ENCODE measurements at regions not wholly inside any gene's neighbourhood (a gene's known extent, or its start where the extent isn't known, plus 50 kb on each side); places are given as distances from the start of the nearest gene placed in this dataset.
A peak's percentile ranks its signal among the peaks of the same experiment; 100 is the strongest.

GRCh38 chr12:92362126-92362525 is 216.5 kb upstream of the BTG1 start:
- H3K4me1 Mint-ChIP-seq (ENCODE audit: low read depth) = peaks cover 73% of the 10 kb centered on the region
- peaks cover 31% of the 10 kb centered on the region for H3K36me3 Mint-ChIP-seq
- H3K27me3 Mint-ChIP-seq = no peaks in the 10 kb centered on the region
- H3K4me3 Mint-ChIP-seq = peak overlapping the region; percentile 80
- peaks cover 23% of the 10 kb centered on the region for H3K9me3 Mint-ChIP-seq (ENCODE audit: low read depth)
- H3K27ac Mint-ChIP-seq = peak overlapping the region; percentile 92

DNA sequence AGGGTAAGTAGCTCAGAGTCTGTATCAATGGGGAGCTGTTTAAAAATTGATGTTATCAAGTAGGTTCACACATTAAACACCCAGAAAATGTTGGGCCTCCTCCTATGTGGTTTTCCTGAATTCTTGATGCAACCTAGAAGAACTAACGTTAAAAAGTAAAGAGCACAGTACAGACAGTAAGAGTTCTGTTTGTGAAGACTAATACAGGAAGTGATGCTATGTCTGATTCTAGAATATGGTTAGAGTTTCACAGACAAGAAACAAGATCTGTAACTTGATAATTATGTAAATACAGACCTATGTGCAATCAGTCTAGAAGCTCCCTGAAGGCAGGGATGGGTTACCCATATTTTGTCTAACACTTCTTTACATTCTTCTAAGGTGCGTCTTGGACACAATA is 214.9 kb upstream of the BTG1 start:
- Mint-ChIP-seq H3K27me3 (no peaks in the 10 kb centered on the region), H3K4me3 (no peak overlapping the region)

DNA sequence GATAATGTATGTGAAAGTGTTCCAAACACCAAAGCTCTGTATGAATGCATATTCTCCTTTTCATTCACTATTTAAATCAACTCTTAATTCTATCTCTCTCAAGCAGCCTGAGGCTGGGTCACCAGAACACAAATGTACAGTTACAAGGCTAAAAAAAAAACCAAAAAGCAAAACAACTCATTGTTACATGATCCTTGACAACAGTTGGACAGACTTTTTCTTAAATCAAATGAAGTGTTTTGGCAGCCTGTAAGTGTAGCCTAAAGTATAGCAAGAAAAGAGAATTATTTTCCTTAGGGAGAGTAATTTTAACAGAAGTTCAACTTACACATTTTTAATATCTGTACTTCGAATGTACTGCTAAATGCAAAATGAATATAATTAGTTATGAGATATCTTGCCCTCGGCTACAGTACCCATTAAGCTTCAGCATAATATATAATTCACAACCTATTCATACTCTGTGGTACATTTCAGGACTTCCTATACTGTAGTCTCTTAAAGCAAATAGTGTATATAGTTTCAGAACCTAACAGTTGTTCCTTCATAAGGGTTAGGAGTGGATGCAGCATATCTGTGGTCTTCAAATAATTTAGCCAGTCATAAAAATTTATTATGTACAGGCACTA is 214.0 kb upstream of the BTG1 start:
- peak overlapping the region; percentile 8 for H3K4me3 Mint-ChIP-seq
- H3K9me3 Mint-ChIP-seq (ENCODE audit: low read depth) = peaks cover 23% of the 10 kb centered on the region
- peaks cover 81% of the 10 kb centered on the region for H3K4me1 Mint-ChIP-seq (ENCODE audit: low read depth)
- H3K27me3 Mint-ChIP-seq = no peaks in the 10 kb centered on the region
- peaks cover 28% of the 10 kb centered on the region for H3K36me3 Mint-ChIP-seq
- peak overlapping the region; percentile 88 for H3K27ac Mint-ChIP-seq

More for the DNA sequence above, 214.9 kb upstream of the BTG1 start:
- H3K36me3 Mint-ChIP-seq = peaks cover 28% of the 10 kb centered on the region
- H3K4me1 Mint-ChIP-seq (ENCODE audit: low read depth) = peaks cover 83% of the 10 kb centered on the region
- H3K27ac Mint-ChIP-seq = peak overlapping the region; percentile 88
- peaks cover 23% of the 10 kb centered on the region for H3K9me3 Mint-ChIP-seq (ENCODE audit: low read depth)

- H3K9me3 Mint-ChIP-seq (ENCODE audit: low read depth) = peaks cover 23% of the 10 kb centered on the region
- H3K4me3 Mint-ChIP-seq = no peak overlapping the region
- no peak overlapping the region for H3K27ac Mint-ChIP-seq
- H3K36me3 Mint-ChIP-seq = peaks cover 28% of the 10 kb centered on the region
- H3K27me3 Mint-ChIP-seq = no peaks in the 10 kb centered on the region
- peaks cover 62% of the 10 kb centered on the region for H3K4me1 Mint-ChIP-seq (ENCODE audit: low read depth)
Observed at GRCh38 chr12:92357584-92358261, 212.1 kb upstream of the BTG1 start.

GRCh38 chr12:92356425-92356824 is 210.8 kb upstream of the BTG1 start:
- Mint-ChIP-seq H3K9me3 (ENCODE audit: low read depth) (peaks cover 16% of the 10 kb centered on the region), H3K27me3 (no peaks in the 10 kb centered on the region), H3K27ac (no peak overlapping the region), H3K36me3 (peaks cover 22% of the 10 kb centered on the region), H3K4me1 (ENCODE audit: low read depth) (peaks cover 51% of the 10 kb centered on the region), H3K4me3 (no peak overlapping the region)

DNA sequence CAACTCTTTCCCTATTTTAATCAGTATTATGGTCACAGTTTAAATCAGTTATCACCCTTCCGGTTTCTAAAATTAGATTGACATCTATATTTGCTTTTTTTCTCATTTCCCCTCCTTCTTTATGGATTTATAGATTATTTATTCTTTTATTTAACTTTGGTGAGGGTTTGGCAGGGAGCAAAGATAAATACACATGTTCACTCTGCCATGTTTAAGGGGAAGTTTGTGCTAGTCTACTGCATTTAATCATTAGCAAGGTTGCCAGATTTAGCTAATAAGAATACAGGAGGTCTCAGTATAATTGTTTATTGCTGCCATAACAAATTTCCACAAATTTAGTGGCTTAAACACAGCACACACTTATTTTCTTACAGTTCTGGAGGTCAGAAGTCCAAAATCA is 204.0 kb upstream of the BTG1 start:
- no peak overlapping the region for H3K4me3 Mint-ChIP-seq
- no peaks in the 10 kb centered on the region for H3K9me3 Mint-ChIP-seq (ENCODE audit: low read depth)
- no peaks in the 10 kb centered on the region for H3K27me3 Mint-ChIP-seq
- peaks cover 12% of the 10 kb centered on the region for H3K36me3 Mint-ChIP-seq
- peaks cover 6% of the 10 kb centered on the region for H3K4me1 Mint-ChIP-seq (ENCODE audit: low read depth)
- H3K27ac Mint-ChIP-seq = no peak overlapping the region

DNA sequence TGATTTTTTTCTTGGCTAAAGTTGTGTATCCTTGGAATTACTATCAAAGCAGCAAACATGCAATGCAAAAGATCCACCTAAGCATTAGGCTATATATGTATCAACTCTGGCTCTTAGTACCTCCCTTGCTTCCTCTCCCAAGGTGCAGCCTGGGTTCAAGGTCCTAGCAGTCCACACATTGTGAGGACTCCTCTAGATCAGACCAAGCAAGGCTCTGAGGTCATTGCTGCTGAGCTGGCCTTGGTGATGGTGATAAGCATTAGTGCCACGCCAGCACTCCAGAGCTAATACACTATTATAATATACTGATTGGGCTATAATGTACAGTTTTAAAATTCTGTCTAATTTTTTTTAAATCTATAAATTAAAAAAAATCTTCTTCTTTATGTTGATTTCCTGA is 196.9 kb upstream of the BTG1 start:
- H3K4me1 Mint-ChIP-seq (ENCODE audit: low read depth) = peaks cover 16% of the 10 kb centered on the region
- peaks cover 3% of the 10 kb centered on the region for H3K36me3 Mint-ChIP-seq

GRCh38 chr12:92341065-92341668 is 195.5 kb upstream of the BTG1 start:
- Mint-ChIP-seq H3K9me3 (ENCODE audit: low read depth) (no peaks in the 10 kb centered on the region), H3K4me3 (peak overlapping the region; percentile 33), H3K36me3 (no peaks in the 10 kb centered on the region), H3K4me1 (ENCODE audit: low read depth) (peaks cover 16% of the 10 kb centered on the region), H3K27me3 (no peaks in the 10 kb centered on the region), H3K27ac (peak overlapping the region; percentile 69)

More for the DNA sequence above, 196.9 kb upstream of the BTG1 start:
- Mint-ChIP-seq H3K27ac (no peak overlapping the region), H3K9me3 (ENCODE audit: low read depth) (no peaks in the 10 kb centered on the region), H3K27me3 (no peaks in the 10 kb centered on the region), H3K4me3 (no peak overlapping the region)

DNA sequence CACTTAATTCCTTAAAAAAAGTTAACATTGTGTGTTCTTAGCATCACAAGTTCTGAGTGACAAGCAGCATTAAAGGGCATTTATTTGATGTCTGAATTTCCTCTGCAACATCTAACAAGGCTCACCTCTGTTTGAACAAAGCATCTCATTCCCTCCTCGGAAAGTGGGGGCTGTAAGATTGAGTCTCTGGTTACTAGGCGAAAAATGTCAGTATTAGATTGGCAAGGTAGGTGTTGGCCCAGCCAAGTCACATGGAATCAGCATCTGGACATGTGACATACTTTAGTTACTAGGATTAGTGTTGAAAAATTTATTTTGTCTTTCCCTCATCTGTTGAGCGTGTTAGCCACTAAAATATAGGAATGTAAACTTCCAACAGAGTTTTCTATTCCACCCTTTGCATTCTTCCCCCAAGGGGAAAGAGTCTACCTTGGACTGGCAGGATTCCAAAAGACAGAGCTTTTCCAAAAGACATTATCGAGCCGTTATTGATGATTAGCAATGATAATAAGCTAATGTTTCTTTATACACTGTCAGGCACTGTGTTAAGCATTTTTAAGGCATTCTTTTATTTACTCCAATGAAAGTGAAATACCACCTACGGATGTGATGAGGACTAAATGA is 194.9 kb upstream of the BTG1 start:
- Mint-ChIP-seq H3K4me3 (peak overlapping the region; percentile 33), H3K27me3 (no peaks in the 10 kb centered on the region), H3K27ac (peak overlapping the region; percentile 4), H3K9me3 (ENCODE audit: low read depth) (no peaks in the 10 kb centered on the region), H3K4me1 (ENCODE audit: low read depth) (peaks cover 16% of the 10 kb centered on the region), H3K36me3 (no peaks in the 10 kb centered on the region)

DNA sequence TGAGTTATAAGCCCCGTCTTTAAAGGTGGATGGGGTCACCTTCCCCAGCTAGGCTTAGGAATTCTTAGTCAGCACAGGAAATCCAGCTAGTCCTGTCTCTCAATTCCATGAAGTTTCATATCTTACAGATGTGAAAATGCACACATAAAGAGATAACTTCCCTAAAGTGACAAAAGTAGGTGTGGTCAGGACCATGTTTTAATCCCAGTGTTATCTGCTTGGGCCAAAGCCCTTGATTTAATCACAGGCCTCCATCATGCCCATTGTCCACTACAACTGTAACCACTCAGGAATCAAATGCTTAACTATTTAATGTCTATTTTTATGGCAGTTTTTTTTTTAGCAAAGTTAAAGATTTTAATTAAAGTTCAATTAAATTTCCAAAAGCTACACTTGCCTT is 194.4 kb upstream of the BTG1 start:
- Mint-ChIP-seq H3K36me3 (no peaks in the 10 kb centered on the region), H3K27me3 (no peaks in the 10 kb centered on the region), H3K9me3 (ENCODE audit: low read depth) (no peaks in the 10 kb centered on the region), H3K4me1 (ENCODE audit: low read depth) (peaks cover 16% of the 10 kb centered on the region), H3K4me3 (no peak overlapping the region), H3K27ac (no peak overlapping the region)

DNA sequence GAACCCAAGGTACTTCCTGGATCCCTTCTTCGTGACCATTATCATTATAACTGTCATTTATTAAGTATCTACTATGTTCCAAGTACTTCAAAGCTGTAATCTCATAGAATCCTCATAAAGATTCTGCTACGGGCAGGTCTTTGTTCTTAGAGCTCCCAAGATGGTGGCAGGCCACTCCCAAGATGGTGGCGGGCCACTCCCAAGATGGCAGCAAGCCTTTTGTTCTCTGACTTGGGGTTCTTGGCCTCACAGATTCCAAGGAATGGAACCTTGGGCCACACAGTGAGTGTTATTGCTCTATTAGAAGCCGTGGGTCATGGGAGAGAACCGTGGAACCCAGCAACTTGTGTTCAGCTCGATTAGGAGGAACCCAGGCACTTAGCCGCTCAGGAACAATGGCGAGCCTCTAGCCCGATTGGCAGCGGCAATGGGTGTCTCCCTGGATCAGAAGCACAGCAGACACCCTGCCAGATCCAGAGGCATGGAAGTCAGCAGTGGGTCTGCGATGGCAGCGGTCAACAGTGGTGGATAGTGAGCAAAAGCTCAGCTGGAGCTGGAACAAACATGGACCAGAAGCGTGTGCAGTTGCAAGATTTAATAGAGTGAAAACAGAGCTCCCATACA is 193.7 kb upstream of the BTG1 start:
- no peaks in the 10 kb centered on the region for H3K36me3 Mint-ChIP-seq
- no peaks in the 10 kb centered on the region for H3K27me3 Mint-ChIP-seq
- peaks cover 19% of the 10 kb centered on the region for H3K4me1 Mint-ChIP-seq (ENCODE audit: low read depth)
- H3K27ac Mint-ChIP-seq = no peak overlapping the region
- no peak overlapping the region for H3K4me3 Mint-ChIP-seq
- H3K9me3 Mint-ChIP-seq (ENCODE audit: low read depth) = no peaks in the 10 kb centered on the region

DNA sequence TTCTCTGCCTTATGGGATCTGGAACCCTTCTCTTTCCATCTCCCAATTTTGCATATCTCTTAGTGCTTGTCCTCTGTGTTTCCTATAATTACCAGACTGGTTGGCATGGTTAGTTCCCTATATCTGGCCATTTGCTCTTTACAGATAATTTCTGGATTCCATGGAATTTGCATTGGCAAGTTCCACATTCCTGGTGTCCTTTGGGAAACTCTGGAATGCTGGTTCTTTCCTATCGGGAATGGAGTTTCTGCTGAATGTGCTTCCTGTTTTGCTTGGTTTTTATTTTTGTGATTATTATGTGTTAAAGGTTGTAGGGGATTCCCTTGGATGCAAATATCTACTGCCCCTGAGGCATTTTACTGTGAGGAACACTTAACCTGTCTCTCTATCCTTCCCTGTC is 193.0 kb upstream of the BTG1 start:
- H3K4me1 Mint-ChIP-seq (ENCODE audit: low read depth) = peaks cover 25% of the 10 kb centered on the region
- no peaks in the 10 kb centered on the region for H3K9me3 Mint-ChIP-seq (ENCODE audit: low read depth)
- no peak overlapping the region for H3K4me3 Mint-ChIP-seq
- no peaks in the 10 kb centered on the region for H3K36me3 Mint-ChIP-seq
- H3K27ac Mint-ChIP-seq = no peak overlapping the region
- H3K27me3 Mint-ChIP-seq = no peaks in the 10 kb centered on the region

GRCh38 chr12:92338102-92338501 is 192.5 kb upstream of the BTG1 start:
- Mint-ChIP-seq H3K27me3 (no peaks in the 10 kb centered on the region), H3K27ac (no peak overlapping the region), H3K9me3 (ENCODE audit: low read depth) (no peaks in the 10 kb centered on the region), H3K4me1 (ENCODE audit: low read depth) (peaks cover 31% of the 10 kb centered on the region), H3K4me3 (no peak overlapping the region), H3K36me3 (no peaks in the 10 kb centered on the region)

- no peak overlapping the region for H3K4me3 Mint-ChIP-seq
- H3K27me3 Mint-ChIP-seq = no peaks in the 10 kb centered on the region
- H3K27ac Mint-ChIP-seq = no peak overlapping the region
- H3K9me3 Mint-ChIP-seq (ENCODE audit: low read depth) = no peaks in the 10 kb centered on the region
- no peaks in the 10 kb centered on the region for H3K36me3 Mint-ChIP-seq
- H3K4me1 Mint-ChIP-seq (ENCODE audit: low read depth) = peaks cover 38% of the 10 kb centered on the region
Observed at GRCh38 chr12:92337128-92337527, 191.5 kb upstream of the BTG1 start.

GRCh38 chr12:92336641-92337040 is 191.0 kb upstream of the BTG1 start:
- no peaks in the 10 kb centered on the region for H3K9me3 Mint-ChIP-seq (ENCODE audit: low read depth)
- H3K36me3 Mint-ChIP-seq = no peaks in the 10 kb centered on the region
- H3K4me1 Mint-ChIP-seq (ENCODE audit: low read depth) = peaks cover 41% of the 10 kb centered on the region
- H3K27ac Mint-ChIP-seq = no peak overlapping the region
- no peak overlapping the region for H3K4me3 Mint-ChIP-seq
- H3K27me3 Mint-ChIP-seq = no peaks in the 10 kb centered on the region
